ENCODE measurements at regions not wholly inside any gene's neighbourhood (a gene's known extent, or its start where the extent isn't known, plus 50 kb on each side); places are given as distances from the start of the nearest gene placed in this dataset.
"Not testable (repeated sequence)": the region's sequence is repeated elsewhere in the genome, so short reads cannot be mapped to it uniquely, and the experiment has no call there.

GRCh38 chr2:167558272-167558991 lies 670.2 kb downstream of the XIRP2 start:
- not testable (repeated sequence) for TF ChIP-seq EZH2 (IDR thresholded peaks at IDR 0.05); POLR2AphosphoS5 (IDR thresholded peaks at IDR 0.05; ENCODE audit: borderline replicate concordance, low read depth, low read length)
